GM12864 (cell line): ENCODE measurements at regions not wholly inside any gene's neighbourhood (a gene's known extent, or its start where the extent isn't known, plus 50 kb on each side); places are given as distances from the start of the nearest gene placed in this dataset.

Experiments used
- DNase-seq: peaks from one replicate; pipeline ENCODE4 v3.0.0-alpha.2; 2011; ENCODE audit warnings: low read depth
- H3K4me3 ChIP-seq: 2 replicates; pipeline ENCODE4 v1.5.1; 2011; ENCODE audit warnings: mild to moderate bottlenecking, low read depth, low read length, control low read depth
- CTCF ChIP-seq: IDR thresholded peaks from 2 replicates; pipeline ENCODE4 v1.5.1; 2011; ENCODE audit warnings: low read depth, mild to moderate bottlenecking, moderate library complexity, low read length, control low read depth, inconsistent platforms; ENCODE audit errors: missing control alignments

GRCh38 chr5:8523501-8523900, 654.6 kb downstream of the MTRR start:
- H3K4me3 ChIP-seq, result no peak overlapping the region
- no peak for TF ChIP-seq CTCF
- no peak for DNase-seq

DNA sequence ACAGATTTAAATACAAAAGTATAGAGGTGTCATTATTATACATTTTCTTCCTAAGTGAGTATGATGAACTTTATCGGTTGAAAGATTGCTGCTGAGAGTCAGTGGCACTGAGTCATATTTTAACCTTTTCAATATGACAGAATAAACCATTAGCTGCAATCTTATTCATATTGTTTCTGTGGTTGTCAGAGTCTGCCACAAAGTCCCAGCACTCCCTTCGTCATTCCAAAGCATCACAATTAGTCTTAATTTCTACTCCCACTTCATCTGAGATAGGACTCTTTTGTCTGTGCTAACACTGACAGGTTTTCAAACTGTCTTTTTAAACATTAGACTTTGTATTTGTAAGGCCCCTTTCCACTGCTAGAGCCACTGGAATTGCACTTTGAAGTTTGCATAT, 656.9 kb downstream of the MTRR start:
- no peak for DNase-seq
- no peak for TF ChIP-seq CTCF
- H3K4me3 ChIP-seq, result no peak overlapping the region

DNA sequence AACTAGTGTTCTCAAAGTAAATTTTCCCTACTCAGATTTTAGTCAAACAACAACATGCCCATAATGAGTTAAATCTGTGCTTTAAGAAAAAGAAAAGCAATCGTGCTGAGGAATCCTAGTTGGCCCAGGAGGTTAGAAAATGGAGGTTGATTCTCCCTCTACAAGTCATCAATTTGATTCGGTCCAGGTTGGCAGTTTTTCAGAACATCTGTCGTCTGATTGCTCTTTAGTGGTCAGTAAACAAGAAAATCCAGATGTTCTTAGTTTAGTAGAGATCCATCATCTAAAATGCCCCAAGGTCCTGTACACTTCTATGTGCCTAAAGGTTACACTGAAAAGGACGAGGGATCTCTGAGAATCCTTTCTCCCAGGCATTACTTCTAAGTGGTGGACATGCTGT, 659.2 kb downstream of the MTRR start:
- DNase-seq, result no peak
- H3K4me3 ChIP-seq, result no peak overlapping the region
- no peak for TF ChIP-seq CTCF

- no peak for TF ChIP-seq CTCF
- DNase-seq, result no peak
- no peak overlapping the region for H3K4me3 ChIP-seq
Measured at GRCh38 chr5:8538821-8539220, 669.9 kb downstream of the MTRR start.

DNA sequence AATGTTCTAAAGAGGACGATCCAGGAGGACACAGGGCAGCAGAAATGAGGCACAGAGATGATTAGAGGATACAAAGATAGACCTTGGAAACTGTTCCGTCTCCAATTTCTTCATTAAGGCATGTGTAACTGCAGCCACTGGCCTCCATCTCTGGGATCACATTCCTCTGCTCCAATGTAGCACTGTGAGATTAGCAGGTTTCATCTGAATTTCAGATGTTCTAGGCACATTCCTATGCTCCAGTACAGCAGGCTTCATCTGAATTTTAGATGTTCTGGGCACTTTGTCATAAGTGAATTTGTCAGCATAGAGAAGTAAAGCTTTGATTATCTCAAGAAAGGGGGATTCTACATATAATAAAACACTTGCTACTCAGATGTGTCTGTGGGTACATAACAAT, 671.4 kb downstream of the MTRR start:
- H3K4me3 ChIP-seq, result no peak overlapping the region
- DNase-seq, result no peak
- TF ChIP-seq CTCF, result no peak

DNA sequence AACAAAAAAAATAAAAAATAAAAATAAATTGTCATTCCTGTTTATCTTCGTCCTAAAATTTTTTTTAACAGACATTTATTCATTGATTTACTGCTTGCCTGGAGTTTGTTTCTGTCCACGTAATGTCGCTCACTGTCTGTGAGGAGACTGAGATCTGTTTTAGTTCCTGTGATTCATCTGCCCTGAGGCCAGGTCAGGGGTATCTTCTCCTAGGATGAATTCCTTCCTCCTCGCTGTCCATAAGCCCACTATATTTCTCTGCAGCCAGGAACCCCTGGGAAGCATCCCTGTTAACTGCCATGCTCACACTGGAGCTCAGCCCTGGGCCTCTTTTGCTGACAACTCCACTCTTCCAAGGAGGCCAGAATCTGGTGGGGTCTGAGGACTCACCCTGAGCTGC, 682.0 kb downstream of the MTRR start:
- no peak overlapping the region for H3K4me3 ChIP-seq
- DNase-seq, result no peak
- TF ChIP-seq CTCF, result no peak

- TF ChIP-seq CTCF, result no peak
- DNase-seq, result no peak
- no peak overlapping the region for H3K4me3 ChIP-seq
Measured at GRCh38 chr5:8553364-8553763, 684.4 kb downstream of the MTRR start.
